ENCODE measurements at regions not wholly inside any gene's neighbourhood (a gene's known extent, or its start where the extent isn't known, plus 50 kb on each side); places are given as distances from the start of the nearest gene placed in this dataset.

- TF ChIP-seq, protein P1, sequence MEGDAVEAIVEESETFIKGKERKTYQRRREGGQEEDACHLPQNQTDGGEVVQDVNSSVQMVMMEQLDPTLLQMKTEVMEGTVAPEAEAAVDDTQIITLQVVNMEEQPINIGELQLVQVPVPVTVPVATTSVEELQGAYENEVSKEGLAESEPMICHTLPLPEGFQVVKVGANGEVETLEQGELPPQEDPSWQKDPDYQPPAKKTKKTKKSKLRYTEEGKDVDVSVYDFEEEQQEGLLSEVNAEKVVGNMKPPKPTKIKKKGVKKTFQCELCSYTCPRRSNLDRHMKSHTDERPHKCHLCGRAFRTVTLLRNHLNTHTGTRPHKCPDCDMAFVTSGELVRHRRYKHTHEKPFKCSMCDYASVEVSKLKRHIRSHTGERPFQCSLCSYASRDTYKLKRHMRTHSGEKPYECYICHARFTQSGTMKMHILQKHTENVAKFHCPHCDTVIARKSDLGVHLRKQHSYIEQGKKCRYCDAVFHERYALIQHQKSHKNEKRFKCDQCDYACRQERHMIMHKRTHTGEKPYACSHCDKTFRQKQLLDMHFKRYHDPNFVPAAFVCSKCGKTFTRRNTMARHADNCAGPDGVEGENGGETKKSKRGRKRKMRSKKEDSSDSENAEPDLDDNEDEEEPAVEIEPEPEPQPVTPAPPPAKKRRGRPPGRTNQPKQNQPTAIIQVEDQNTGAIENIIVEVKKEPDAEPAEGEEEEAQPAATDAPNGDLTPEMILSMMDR (IDR thresholded peaks at IDR 0.05; ENCODE audit: partially characterized antibody, unreplicated experiment): no peak
- Mint-ChIP-seq H3K9me3 (ENCODE audit: unreplicated experiment) (peaks cover 4% of the 10 kb centered on the region), H3K27ac (ENCODE audit: unreplicated experiment) (no peak overlapping the region), H3K4me3 (ENCODE audit: unreplicated experiment) (no peak overlapping the region), H3K27me3 (ENCODE audit: unreplicated experiment) (no peaks in the 10 kb centered on the region), H3K36me3 (ENCODE audit: unreplicated experiment) (peaks cover 6% of the 10 kb centered on the region), H3K4me1 (ENCODE audit: low read depth, unreplicated experiment) (no peaks in the 10 kb centered on the region)
- DNase-seq: no peak
Observed at GRCh38 chr18:61679836-61680235, 213.0 kb downstream of the RNF152 start.

- Mint-ChIP-seq H3K27me3 (ENCODE audit: unreplicated experiment) (no peaks in the 10 kb centered on the region), H3K9me3 (ENCODE audit: unreplicated experiment) (peaks cover 4% of the 10 kb centered on the region), H3K27ac (ENCODE audit: unreplicated experiment) (no peak overlapping the region), H3K4me1 (ENCODE audit: low read depth, unreplicated experiment) (no peaks in the 10 kb centered on the region), H3K4me3 (ENCODE audit: unreplicated experiment) (no peak overlapping the region), H3K36me3 (ENCODE audit: unreplicated experiment) (peaks cover 6% of the 10 kb centered on the region)
- TF ChIP-seq, protein P1 (IDR thresholded peaks at IDR 0.05; ENCODE audit: partially characterized antibody, unreplicated experiment): no peak
- no peak for DNase-seq
Observed at GRCh38 chr18:61677435-61677970, 215.3 kb downstream of the RNF152 start.

DNA sequence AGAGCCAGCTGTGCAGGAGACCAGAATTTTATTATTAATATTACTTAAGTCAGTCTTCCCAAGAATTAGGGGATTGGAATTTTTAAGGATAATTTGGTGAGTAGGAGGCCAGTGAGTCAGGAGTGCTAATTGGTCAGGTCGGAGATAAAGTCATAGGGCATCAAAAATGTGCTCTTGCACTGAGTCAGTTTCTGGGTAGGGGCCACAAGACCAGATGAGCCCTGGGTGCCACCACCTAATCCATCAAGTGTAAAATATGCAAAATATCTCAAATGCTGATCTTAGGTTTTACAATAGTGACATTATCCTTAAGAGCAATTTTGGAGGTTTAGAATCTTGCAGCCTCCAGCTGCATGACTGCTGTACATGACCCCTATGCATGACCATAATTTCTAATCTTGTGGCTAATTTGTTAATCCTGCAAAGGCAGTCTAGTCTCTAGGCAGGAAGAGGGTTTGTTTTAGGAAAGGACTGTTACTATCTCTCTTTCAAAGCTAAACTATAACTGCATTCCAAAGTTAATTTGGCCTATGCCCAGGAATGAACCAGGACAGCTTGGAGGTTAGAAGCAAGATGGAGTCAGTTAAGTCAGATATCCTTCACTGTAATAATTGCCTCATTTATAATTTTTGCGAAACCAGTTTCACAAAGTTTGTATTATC is 215.9 kb downstream of the RNF152 start:
- no peak overlapping the region for H3K4me3 Mint-ChIP-seq (ENCODE audit: unreplicated experiment)
- TF ChIP-seq, protein P1 (IDR thresholded peaks at IDR 0.05; ENCODE audit: partially characterized antibody, unreplicated experiment): no peak
- no peaks in the 10 kb centered on the region for H3K27me3 Mint-ChIP-seq (ENCODE audit: unreplicated experiment)
- peaks cover 4% of the 10 kb centered on the region for H3K9me3 Mint-ChIP-seq (ENCODE audit: unreplicated experiment)
- H3K36me3 Mint-ChIP-seq (ENCODE audit: unreplicated experiment): peaks cover 6% of the 10 kb centered on the region
- DNase-seq: no peak
- no peaks in the 10 kb centered on the region for H3K4me1 Mint-ChIP-seq (ENCODE audit: low read depth, unreplicated experiment)
- no peak overlapping the region for H3K27ac Mint-ChIP-seq (ENCODE audit: unreplicated experiment)

DNA sequence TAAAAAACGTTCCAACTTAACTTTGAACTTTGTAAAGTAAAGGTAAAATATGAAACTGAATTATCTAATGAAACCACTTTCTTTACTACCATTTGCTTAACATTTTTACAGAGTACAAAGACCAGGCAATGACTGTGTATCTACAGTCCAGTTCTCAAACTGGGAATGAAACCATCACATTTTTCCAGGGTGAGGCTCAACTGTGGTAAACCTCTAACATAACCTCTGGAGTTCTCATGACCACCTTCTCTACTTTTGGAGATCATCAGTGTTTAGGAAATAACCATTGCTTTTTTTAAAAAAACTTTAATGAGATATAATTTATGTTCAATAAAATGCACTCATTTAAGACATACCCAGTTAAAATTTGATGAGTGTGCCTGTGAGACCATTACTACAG is 223.5 kb downstream of the RNF152 start:
- no peak overlapping the region for H3K4me3 Mint-ChIP-seq (ENCODE audit: unreplicated experiment)
- no peaks in the 10 kb centered on the region for H3K27me3 Mint-ChIP-seq (ENCODE audit: unreplicated experiment)
- no peak overlapping the region for H3K27ac Mint-ChIP-seq (ENCODE audit: unreplicated experiment)
- TF ChIP-seq, protein P1 (IDR thresholded peaks at IDR 0.05; ENCODE audit: partially characterized antibody, unreplicated experiment): no peak
- no peak for DNase-seq
- no peaks in the 10 kb centered on the region for H3K4me1 Mint-ChIP-seq (ENCODE audit: low read depth, unreplicated experiment)
- no peaks in the 10 kb centered on the region for H3K36me3 Mint-ChIP-seq (ENCODE audit: unreplicated experiment)
- H3K9me3 Mint-ChIP-seq (ENCODE audit: unreplicated experiment): no peaks in the 10 kb centered on the region

- Mint-ChIP-seq H3K36me3 (ENCODE audit: unreplicated experiment) (no peaks in the 10 kb centered on the region), H3K4me1 (ENCODE audit: low read depth, unreplicated experiment) (no peaks in the 10 kb centered on the region), H3K4me3 (ENCODE audit: unreplicated experiment) (no peak overlapping the region), H3K9me3 (ENCODE audit: unreplicated experiment) (no peaks in the 10 kb centered on the region), H3K27me3 (ENCODE audit: unreplicated experiment) (no peaks in the 10 kb centered on the region), H3K27ac (ENCODE audit: unreplicated experiment) (no peak overlapping the region)
- no peak for DNase-seq
- TF ChIP-seq, protein P1 (IDR thresholded peaks at IDR 0.05; ENCODE audit: partially characterized antibody, unreplicated experiment): no peak
Observed at GRCh38 chr18:61666876-61667590, 225.8 kb downstream of the RNF152 start.

Measured in glutamatergic neuron (in vitro differentiated cells).